HCT116 (cell line): ENCODE measurements at regions not wholly inside any gene's neighbourhood (a gene's known extent, or its start where the extent isn't known, plus 50 kb on each side); places are given as distances from the start of the nearest gene placed in this dataset.

Experiments
- ATAC-seq: fragments of 200-7000 bp; cut with Tn5 transposase; 2 replicates; pipeline ENCODE4 v1.9.1; 2020; ENCODE audit warnings: mild to moderate bottlenecking, moderate library complexity
- BruUV-seq: library from RNA; stranded (reverse); fragments of 400-500 nt; replicated peaks from 2 replicates; lab custom pipeline; 2021; lab: Mats Ljungman, UMichigan
- CTCF ChIA-PET: fragments of 300-600 bp; sonication (Branson Sonifier 250); formaldehyde crosslinking; loops from one replicate; lab custom pipeline; 2021; ENCODE audit warnings: antibody characterized with exemption; lab: Charles Lee
- POLR2A ChIA-PET: fragments of 300-600, 350-600 bp; sonication (Branson Sonifier 250); formaldehyde crosslinking; loops from one replicate; lab custom pipeline; 2021; ENCODE audit warnings: antibody characterized with exemption; lab: Charles Lee
- RAD21 ChIA-PET, 2 experiments: fragments of 300-600 bp; sonication (Branson Sonifier 250); formaldehyde crosslinking; loops; one replicate each; lab custom pipeline; 2023; ENCODE audit warnings: low total read pairs in 2 of 2; ENCODE audit not compliant: uncharacterized antibody in 2 of 2, unreplicated experiment in 2 of 2, low non-redundant PET in 1 of 2; lab: Charles Lee
- DNase-seq: peaks from one replicate; pipeline ENCODE4 v3.0.0-alpha.2; 2010; ENCODE audit warnings: low read depth, low spot score
- H2AFZ ChIP-seq: fragments of 200-600 bp; shearing (Covaris generic), sonication (generic); 2 replicates; pipeline ENCODE4 v1.6.1; 2017; ENCODE audit warnings: low read depth, mixed run types, mixed read lengths, antibody characterized with exemption, low read length; ENCODE audit not compliant: poor library complexity, severe bottlenecking
- H3K27ac ChIP-seq: 2 replicates; pipeline ENCODE4 v1.5.1; 2012; ENCODE audit warnings: low read depth, low read length
- H3K27me3 ChIP-seq: fragments of 200-600 bp; sonication (generic); 2 replicates; pipeline ENCODE4 v1.6.1; 2016; ENCODE audit warnings: mixed run types, low read length, mixed read lengths; ENCODE audit not compliant: insufficient read depth
- H3K36me3 ChIP-seq, 2 experiments: fragments of 200-500 bp in 1 of 2; fragments of 200-600 bp in 1 of 2; sonication (Bioruptor generic) in 1 of 2; sonication (generic) in 1 of 2; 2 replicates each; pipeline versions ENCODE4 v1.5.1 to v1.6.1; 2014 to 2016; ENCODE audit warnings: low read length in 2 of 2, inconsistent platforms in 1 of 2, mixed read lengths in 1 of 2, mixed run types in 1 of 2; ENCODE audit not compliant: insufficient read depth in 2 of 2, control insufficient read depth in 1 of 2
- H3K4me1 ChIP-seq, 2 experiments: fragments of 200-600 bp in 1 of 2; sonication (generic) in 1 of 2; 2 replicates each; pipeline versions ENCODE4 v1.5.1 to v1.6.1; 2012 to 2017; ENCODE audit warnings: low read length in 2 of 2, inconsistent platforms in 1 of 2, mild to moderate bottlenecking in 1 of 2, mixed read lengths in 1 of 2, mixed run types in 1 of 2, moderate library complexity in 1 of 2; ENCODE audit not compliant: insufficient read depth in 2 of 2, control insufficient read depth in 1 of 2
- H3K4me2 ChIP-seq: fragments of 200-600 bp; sonication (generic); 2 replicates; pipeline ENCODE4 v1.6.1; 2017; ENCODE audit warnings: mixed run types, low read length, mixed read lengths
- H3K4me3 ChIP-seq, 2 experiments: fragments of 200-600 bp in 1 of 2; sonication (generic) in 1 of 2; replicated peaks in 1 of 2; 2 replicates each; pipeline ENCODE4 v1.5.1; 2011 to 2016; ENCODE audit warnings: low read length in 2 of 2, control low read depth in 1 of 2, low read depth in 1 of 2, mild to moderate bottlenecking in 1 of 2, mixed read lengths in 1 of 2, mixed run types in 1 of 2
- H3K79me2 ChIP-seq: fragments of 200-600 bp; sonication (generic); 2 replicates; pipeline ENCODE4 v1.6.1; 2017; ENCODE audit warnings: mild to moderate bottlenecking, mixed run types, low read length, moderate library complexity, mixed read lengths; ENCODE audit not compliant: insufficient read depth
- H3K9ac ChIP-seq: fragments of 200-600 bp; sonication (generic); 2 replicates; pipeline ENCODE4 v1.6.1; 2016; ENCODE audit warnings: low read length, mixed read lengths
- H3K9me2 ChIP-seq: fragments of 200-600 bp; sonication (generic), shearing (Covaris generic); 2 replicates; pipeline ENCODE4 v1.6.1; 2017; ENCODE audit warnings: mixed run types, mild to moderate bottlenecking, moderate library complexity; ENCODE audit not compliant: insufficient read depth
- H3K9me3 ChIP-seq, 2 experiments: fragments of 200-500 bp in 1 of 2; fragments of 200-600 bp in 1 of 2; sonication (Bioruptor generic) in 1 of 2; sonication (generic) in 1 of 2; 2 replicates each; pipeline ENCODE4 v1.6.1; 2014 to 2017; ENCODE audit warnings: low read length in 2 of 2, mixed read lengths in 2 of 2, inconsistent platforms in 1 of 2, low read depth in 1 of 2, mild to moderate bottlenecking in 1 of 2, mixed run types in 1 of 2, moderate library complexity in 1 of 2; ENCODE audit not compliant: control insufficient read depth in 1 of 2, insufficient read depth in 1 of 2
- H4K20me1 ChIP-seq: fragments of 200-600 bp; sonication (generic), shearing (Covaris generic); 2 replicates; pipeline ENCODE4 v1.6.1; 2017; ENCODE audit warnings: mixed run types, mild to moderate bottlenecking, moderate library complexity; ENCODE audit not compliant: insufficient read depth
- CBX3 ChIP-seq: IDR thresholded peaks from 2 replicates; pipeline ENCODE4 v1.6.1; 2012; ENCODE audit warnings: low read depth
- CEBPB ChIP-seq: IDR thresholded peaks from 2 replicates; pipeline ENCODE4 v1.6.1; 2012; ENCODE audit warnings: low read depth
- EZH2 ChIP-seq: fragments of 200-600 bp; sonication (generic); IDR thresholded peaks from 2 replicates; pipeline ENCODE4 v1.6.1; 2017; ENCODE audit warnings: antibody characterized with exemption, mixed run types
- EZH2phosphoT487 ChIP-seq: fragments of 200-600 bp; IDR thresholded peaks from 2 replicates; pipeline ENCODE4 v1.6.1; 2018; ENCODE audit warnings: antibody characterized with exemption, borderline replicate concordance
- JUND ChIP-seq: IDR thresholded peaks from 2 replicates; pipeline ENCODE4 v1.6.1; 2012
- POLR2AphosphoS5 ChIP-seq: IDR thresholded peaks from 2 replicates; pipeline ENCODE4 v1.6.1; 2011; ENCODE audit warnings: mild to moderate bottlenecking, low read depth, low read length, moderate library complexity
- RAD21 ChIP-seq: IDR thresholded peaks from 2 replicates; pipeline ENCODE4 v1.6.1; 2012; ENCODE audit warnings: low read depth, mild to moderate bottlenecking
- intact Hi-C: fragments of 100-400 bp; cut with micrococcal nuclease; formaldehyde crosslinking; loops from 2 replicates; pipeline ENCODE4 v1.10.0; 2022
- TF ChIP-seq, protein P1 (sequence below): IDR thresholded peaks from 2 replicates; pipeline ENCODE4 v1.6.1; 2012; ENCODE audit warnings: low read depth
- TF ChIP-seq, protein P2 (sequence below): IDR thresholded peaks from 2 replicates; pipeline ENCODE4 v1.6.1; 2012
- TF ChIP-seq, protein P3 (sequence below), 3 experiments: fragments of 200-600 bp in 1 of 3; sonication (generic) in 1 of 3; IDR thresholded peaks in 2 of 3; conservative IDR thresholded peaks in 1 of 3; 2 replicates each; pipeline ENCODE4 v1.5.1; 2012 to 2017; ENCODE audit warnings: low read depth in 2 of 3, low read length in 2 of 3, antibody characterized with exemption in 1 of 3, borderline replicate concordance in 1 of 3, control low read depth in 1 of 3, mild to moderate bottlenecking in 1 of 3, mixed read lengths in 1 of 3, mixed run types in 1 of 3, moderate library complexity in 1 of 3; ENCODE audit not compliant: insufficient read depth in 1 of 3
- TF ChIP-seq, protein P4 (sequence below): IDR thresholded peaks from 2 replicates; pipeline ENCODE4 v1.6.1; 2012

DNA sequence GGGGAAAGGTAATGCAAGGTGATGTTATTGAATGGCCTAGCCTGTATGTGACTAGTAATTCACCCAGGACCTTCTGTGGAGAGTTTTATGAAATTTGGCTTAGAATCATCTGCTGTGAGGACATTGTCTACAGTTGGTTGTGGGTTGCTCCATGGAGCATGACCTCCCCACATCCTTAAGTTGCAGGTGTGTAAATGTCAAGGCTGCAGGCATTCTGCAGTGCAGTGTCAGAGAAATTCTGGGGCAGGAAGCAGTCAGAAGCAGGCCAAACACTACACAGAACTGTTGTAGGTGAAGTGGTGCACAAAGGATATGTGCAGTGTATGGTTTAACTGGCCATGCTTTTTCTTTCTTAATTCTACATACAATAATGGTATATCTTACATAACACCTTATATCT, 588.3 kb downstream of the EBF1 start (continued):
- TF ChIP-seq, protein P1, sequence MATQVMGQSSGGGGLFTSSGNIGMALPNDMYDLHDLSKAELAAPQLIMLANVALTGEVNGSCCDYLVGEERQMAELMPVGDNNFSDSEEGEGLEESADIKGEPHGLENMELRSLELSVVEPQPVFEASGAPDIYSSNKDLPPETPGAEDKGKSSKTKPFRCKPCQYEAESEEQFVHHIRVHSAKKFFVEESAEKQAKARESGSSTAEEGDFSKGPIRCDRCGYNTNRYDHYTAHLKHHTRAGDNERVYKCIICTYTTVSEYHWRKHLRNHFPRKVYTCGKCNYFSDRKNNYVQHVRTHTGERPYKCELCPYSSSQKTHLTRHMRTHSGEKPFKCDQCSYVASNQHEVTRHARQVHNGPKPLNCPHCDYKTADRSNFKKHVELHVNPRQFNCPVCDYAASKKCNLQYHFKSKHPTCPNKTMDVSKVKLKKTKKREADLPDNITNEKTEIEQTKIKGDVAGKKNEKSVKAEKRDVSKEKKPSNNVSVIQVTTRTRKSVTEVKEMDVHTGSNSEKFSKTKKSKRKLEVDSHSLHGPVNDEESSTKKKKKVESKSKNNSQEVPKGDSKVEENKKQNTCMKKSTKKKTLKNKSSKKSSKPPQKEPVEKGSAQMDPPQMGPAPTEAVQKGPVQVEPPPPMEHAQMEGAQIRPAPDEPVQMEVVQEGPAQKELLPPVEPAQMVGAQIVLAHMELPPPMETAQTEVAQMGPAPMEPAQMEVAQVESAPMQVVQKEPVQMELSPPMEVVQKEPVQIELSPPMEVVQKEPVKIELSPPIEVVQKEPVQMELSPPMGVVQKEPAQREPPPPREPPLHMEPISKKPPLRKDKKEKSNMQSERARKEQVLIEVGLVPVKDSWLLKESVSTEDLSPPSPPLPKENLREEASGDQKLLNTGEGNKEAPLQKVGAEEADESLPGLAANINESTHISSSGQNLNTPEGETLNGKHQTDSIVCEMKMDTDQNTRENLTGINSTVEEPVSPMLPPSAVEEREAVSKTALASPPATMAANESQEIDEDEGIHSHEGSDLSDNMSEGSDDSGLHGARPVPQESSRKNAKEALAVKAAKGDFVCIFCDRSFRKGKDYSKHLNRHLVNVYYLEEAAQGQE: no peak
- no peak for TF ChIP-seq CBX3

DNA sequence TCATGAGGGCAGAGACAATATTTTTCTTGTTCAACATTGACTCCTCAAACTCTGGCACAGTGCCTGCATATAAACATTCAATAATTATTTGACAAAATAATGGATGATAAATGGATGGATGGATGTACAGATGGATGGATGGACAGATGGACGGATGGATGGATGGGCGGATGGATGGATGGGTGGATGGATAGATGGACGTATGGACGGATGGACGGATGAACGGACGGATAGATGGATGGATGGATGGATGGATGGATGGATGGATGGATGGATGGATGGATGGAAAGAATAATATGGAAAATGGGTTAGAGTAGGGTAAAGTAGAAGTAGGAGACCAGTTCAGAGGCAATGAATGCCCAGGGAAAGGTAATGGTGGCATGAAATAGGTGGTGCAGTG, 589.2 kb downstream of the EBF1 start:
- no TSS peak for BruUV-seq
- TF ChIP-seq, protein P2, sequence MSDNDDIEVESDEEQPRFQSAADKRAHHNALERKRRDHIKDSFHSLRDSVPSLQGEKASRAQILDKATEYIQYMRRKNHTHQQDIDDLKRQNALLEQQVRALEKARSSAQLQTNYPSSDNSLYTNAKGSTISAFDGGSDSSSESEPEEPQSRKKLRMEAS: no peak
- no peaks in the 10 kb centered on the region for H3K9me3 ChIP-seq
- no peaks in the 10 kb centered on the region for H3K36me3 ChIP-seq
- DNase-seq (no peak), ATAC-seq (no peak)
- H3K27me3 ChIP-seq: no peaks in the 10 kb centered on the region
- POLR2A ChIA-PET: no interaction called here
- no peak overlapping the region for H2AFZ ChIP-seq
- no peak overlapping the region for H3K4me2 ChIP-seq
- no peaks in the 10 kb centered on the region; the same call in 1 of the 2 replicates for H4K20me1 ChIP-seq
- no peak overlapping the region for H3K9ac ChIP-seq
- no peaks in the 10 kb centered on the region for H3K9me2 ChIP-seq
- CTCF ChIA-PET: no interaction called here
- RAD21 ChIA-PET: no interaction called here
- H3K79me2 ChIP-seq: no peaks in the 10 kb centered on the region
- intact Hi-C loops: no loop called here
- H3K27ac ChIP-seq: no peak overlapping the region
- no peak overlapping the region for H3K4me3 ChIP-seq
- no peaks in the 10 kb centered on the region for H3K4me1 ChIP-seq

DNA sequence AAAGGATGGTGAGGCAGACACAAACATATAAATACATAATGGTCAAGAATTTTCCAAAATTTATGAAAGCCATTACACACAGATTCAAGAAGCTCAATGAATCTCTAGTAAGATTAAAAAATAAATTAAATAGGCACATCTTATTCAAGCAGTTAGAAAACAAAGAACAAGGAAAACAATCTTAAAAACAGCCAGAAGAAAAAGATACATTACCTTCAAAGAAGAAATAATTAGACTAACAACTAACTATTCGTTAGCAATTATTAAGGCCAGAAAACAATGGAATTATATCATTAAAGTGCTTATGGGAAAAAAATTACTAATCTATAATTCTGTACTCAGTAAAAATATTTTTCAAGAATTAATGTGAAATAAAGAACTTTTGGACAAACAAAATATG, 593.1 kb downstream of the EBF1 start:
- H3K9me2 ChIP-seq: no peaks in the 10 kb centered on the region
- H3K4me1 ChIP-seq: no peaks in the 10 kb centered on the region
- no peaks in the 10 kb centered on the region for H3K27me3 ChIP-seq
- H3K4me2 ChIP-seq: no peak overlapping the region
- H2AFZ ChIP-seq: no peak overlapping the region
- no peaks in the 10 kb centered on the region; the same call in 1 of the 2 replicates for H4K20me1 ChIP-seq
- POLR2A ChIA-PET: no interaction called here
- CTCF ChIA-PET: no interaction called here
- no peak overlapping the region for H3K4me3 ChIP-seq
- ATAC-seq: no peak
- RAD21 ChIA-PET: no interaction called here
- BruUV-seq: no TSS peak
- H3K79me2 ChIP-seq: no peaks in the 10 kb centered on the region
- no peak overlapping the region for H3K27ac ChIP-seq
- no peak overlapping the region for H3K9ac ChIP-seq
- no peak for DNase-seq
- H3K9me3 ChIP-seq: no peaks in the 10 kb centered on the region
- H3K36me3 ChIP-seq: no peaks in the 10 kb centered on the region
- intact Hi-C loops: no loop called here
- TF ChIP-seq, protein P3, sequence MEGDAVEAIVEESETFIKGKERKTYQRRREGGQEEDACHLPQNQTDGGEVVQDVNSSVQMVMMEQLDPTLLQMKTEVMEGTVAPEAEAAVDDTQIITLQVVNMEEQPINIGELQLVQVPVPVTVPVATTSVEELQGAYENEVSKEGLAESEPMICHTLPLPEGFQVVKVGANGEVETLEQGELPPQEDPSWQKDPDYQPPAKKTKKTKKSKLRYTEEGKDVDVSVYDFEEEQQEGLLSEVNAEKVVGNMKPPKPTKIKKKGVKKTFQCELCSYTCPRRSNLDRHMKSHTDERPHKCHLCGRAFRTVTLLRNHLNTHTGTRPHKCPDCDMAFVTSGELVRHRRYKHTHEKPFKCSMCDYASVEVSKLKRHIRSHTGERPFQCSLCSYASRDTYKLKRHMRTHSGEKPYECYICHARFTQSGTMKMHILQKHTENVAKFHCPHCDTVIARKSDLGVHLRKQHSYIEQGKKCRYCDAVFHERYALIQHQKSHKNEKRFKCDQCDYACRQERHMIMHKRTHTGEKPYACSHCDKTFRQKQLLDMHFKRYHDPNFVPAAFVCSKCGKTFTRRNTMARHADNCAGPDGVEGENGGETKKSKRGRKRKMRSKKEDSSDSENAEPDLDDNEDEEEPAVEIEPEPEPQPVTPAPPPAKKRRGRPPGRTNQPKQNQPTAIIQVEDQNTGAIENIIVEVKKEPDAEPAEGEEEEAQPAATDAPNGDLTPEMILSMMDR (IDR thresholded peaks at IDR 0.05 in 2 of 3, conservative IDR thresholded peaks at IDR 0.05 in 1 of 3; ENCODE audit: borderline replicate concordance in 1 of 3, insufficient read depth in 1 of 3, low read depth in 2 of 3, low read length in 2 of 3): no peak
- TF ChIP-seq CEBPB (no peak), POLR2AphosphoS5 (no peak), EZH2phosphoT487 (no peak), JUND (no peak), RAD21 (no peak), CBX3 (no peak), EZH2 (no peak)
- TF ChIP-seq, protein P4, sequence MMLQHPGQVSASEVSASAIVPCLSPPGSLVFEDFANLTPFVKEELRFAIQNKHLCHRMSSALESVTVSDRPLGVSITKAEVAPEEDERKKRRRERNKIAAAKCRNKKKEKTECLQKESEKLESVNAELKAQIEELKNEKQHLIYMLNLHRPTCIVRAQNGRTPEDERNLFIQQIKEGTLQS: no peak
- TF ChIP-seq, protein P2: no peak
